WTC11 (cell line): ENCODE measurements at regions not wholly inside any gene's neighbourhood (a gene's known extent, or its start where the extent isn't known, plus 50 kb on each side); places are given as distances from the start of the nearest gene placed in this dataset.

Experiments
- ATAC-seq: fragments of 200-7000 bp; cut with Tn5 transposase; 2 replicates; pipeline ENCODE4 v1.10.0; 2021; ENCODE audit warnings: mild to moderate bottlenecking, moderate library complexity
- CTCF ChIA-PET: fragments of 300-600 bp; sonication (Branson Sonifier 250); formaldehyde crosslinking; loops from one replicate; lab custom pipeline; 2021; ENCODE audit warnings: antibody characterized with exemption; lab: Charles Lee
- POLR2A ChIA-PET: fragments of 350-600 bp; sonication (Branson Sonifier 250); formaldehyde crosslinking; loops from one replicate; lab custom pipeline; 2021; ENCODE audit warnings: antibody characterized with exemption; lab: Charles Lee
- DNase-seq: peaks from one replicate; pipeline ENCODE4 v3.0.0; 2021; ENCODE audit warnings: low spot score
- H3K27ac Mint-ChIP-seq: 2 replicates; pipeline ENCODE4 v1.8.0; 2021; ENCODE audit warnings: mixed read lengths
- H3K27me3 Mint-ChIP-seq: 2 replicates; pipeline ENCODE4 v1.8.0; 2021; ENCODE audit warnings: low read depth, mild to moderate bottlenecking, moderate library complexity, mixed read lengths
- H3K36me3 Mint-ChIP-seq: 2 replicates; pipeline ENCODE4 v1.8.0; 2021; ENCODE audit warnings: mixed read lengths
- H3K4me1 Mint-ChIP-seq: 2 replicates; pipeline ENCODE4 v1.8.0; 2022; ENCODE audit warnings: mixed read lengths
- H3K4me3 Mint-ChIP-seq: 2 replicates; pipeline ENCODE4 v1.8.0; 2021; ENCODE audit warnings: mild to moderate bottlenecking, moderate library complexity, mixed read lengths
- H3K9me3 Mint-ChIP-seq: 2 replicates; pipeline ENCODE4 v1.8.0; 2021; ENCODE audit warnings: mixed read lengths
- ATF6 ChIP-seq: sonication (generic); formaldehyde crosslinking; IDR thresholded peaks from 2 replicates; pipeline ENCODE4 v1.8.1; 2023; ENCODE audit warnings: mild to moderate bottlenecking, missing genetic modification reagents
- EMX1 ChIP-seq: fragments of 250-450 bp; sonication (Bioruptor Pico); IDR thresholded peaks from 2 replicates; pipeline ENCODE4 v1.8.0; 2021; ENCODE audit warnings: mild to moderate bottlenecking
- GABPB1 ChIP-seq: sonication (generic); formaldehyde crosslinking; IDR thresholded peaks from 2 replicates; pipeline ENCODE4 v1.8.1; 2023; ENCODE audit warnings: mild to moderate bottlenecking, missing genetic modification reagents
- MXD4 ChIP-seq: fragments of 250-450 bp; sonication (Bioruptor Pico); IDR thresholded peaks from 2 replicates; pipeline ENCODE4 v1.8.0; 2021; ENCODE audit warnings: mild to moderate bottlenecking, moderate library complexity, borderline replicate concordance
- MYBL2 ChIP-seq: sonication (generic); formaldehyde crosslinking; IDR thresholded peaks from 2 replicates; pipeline ENCODE4 v1.8.1; 2023; ENCODE audit warnings: mild to moderate bottlenecking, moderate library complexity, missing genetic modification reagents
- NFE2L1 ChIP-seq: sonication (generic); formaldehyde crosslinking; IDR thresholded peaks from 2 replicates; pipeline ENCODE4 v1.8.1; 2023; ENCODE audit warnings: missing genetic modification reagents
- NFYB ChIP-seq: sonication (generic); formaldehyde crosslinking; conservative IDR thresholded peaks from 2 replicates; pipeline ENCODE4 v1.8.0; 2022; ENCODE audit warnings: low read depth, missing genetic modification reagents
- SMAD4 ChIP-seq: sonication (generic); formaldehyde crosslinking; IDR thresholded peaks from 2 replicates; pipeline ENCODE4 v1.8.0; 2022; ENCODE audit warnings: mild to moderate bottlenecking, missing genetic modification reagents
- SOX15 ChIP-seq: fragments of 250-450 bp; sonication (Bioruptor Pico); IDR thresholded peaks from 2 replicates; pipeline ENCODE4 v1.9.0; 2021; ENCODE audit warnings: mild to moderate bottlenecking
- USF2 ChIP-seq: sonication (generic); formaldehyde crosslinking; IDR thresholded peaks from 2 replicates; pipeline ENCODE4 v1.8.1; 2023; ENCODE audit warnings: mild to moderate bottlenecking, missing genetic modification reagents, moderate library complexity
- ZNF317 ChIP-seq: sonication (generic); formaldehyde crosslinking; IDR thresholded peaks from 2 replicates; pipeline ENCODE4 v1.8.1; 2023; ENCODE audit warnings: low read depth, mild to moderate bottlenecking, moderate library complexity, missing genetic modification reagents, borderline replicate concordance
- ZNF396 ChIP-seq: fragments of 250-450 bp; sonication (Bioruptor Pico); IDR thresholded peaks from 2 replicates; pipeline ENCODE4 v1.8.0; 2021; ENCODE audit warnings: mild to moderate bottlenecking, moderate library complexity, borderline replicate concordance
- ZNF423 ChIP-seq: fragments of 250-450 bp; sonication (Bioruptor Pico); IDR thresholded peaks from 2 replicates; pipeline ENCODE4 v2.1.2; 2022; ENCODE audit warnings: mild to moderate bottlenecking, moderate library complexity
- ZNF671 ChIP-seq: fragments of 250-450 bp; sonication (Bioruptor Pico); IDR thresholded peaks from 2 replicates; pipeline ENCODE4 v1.8.0; 2021; ENCODE audit warnings: mild to moderate bottlenecking
- TF ChIP-seq, protein P1 (sequence below): sonication (generic); formaldehyde crosslinking; IDR thresholded peaks from 2 replicates; pipeline ENCODE4 v1.8.1; 2022; ENCODE audit warnings: mild to moderate bottlenecking, moderate library complexity, missing genetic modification reagents
- TF ChIP-seq, protein P2 (sequence below): sonication (generic); formaldehyde crosslinking; IDR thresholded peaks from 2 replicates; pipeline ENCODE4 v1.8.1; 2022; ENCODE audit warnings: low read depth, mild to moderate bottlenecking, moderate library complexity, missing genetic modification reagents, borderline replicate concordance
- TF ChIP-seq, protein P3 (sequence below): sonication (generic); formaldehyde crosslinking; IDR thresholded peaks from 2 replicates; pipeline ENCODE4 v1.8.1; 2023; ENCODE audit warnings: mild to moderate bottlenecking, missing genetic modification reagents, borderline replicate concordance

- TF ChIP-seq, protein P1, sequence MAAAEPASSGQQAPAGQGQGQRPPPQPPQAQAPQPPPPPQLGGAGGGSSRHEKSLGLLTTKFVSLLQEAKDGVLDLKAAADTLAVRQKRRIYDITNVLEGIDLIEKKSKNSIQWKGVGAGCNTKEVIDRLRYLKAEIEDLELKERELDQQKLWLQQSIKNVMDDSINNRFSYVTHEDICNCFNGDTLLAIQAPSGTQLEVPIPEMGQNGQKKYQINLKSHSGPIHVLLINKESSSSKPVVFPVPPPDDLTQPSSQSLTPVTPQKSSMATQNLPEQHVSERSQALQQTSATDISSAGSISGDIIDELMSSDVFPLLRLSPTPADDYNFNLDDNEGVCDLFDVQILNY (CRISPR knock-in tag) = no peak
- TF ChIP-seq SMAD4 (CRISPR knock-in tag) (no peak), ZNF671 (CRISPR knock-in tag) (no peak), ZNF396 (no peak), USF2 (CRISPR knock-in tag) (no peak), MXD4 (CRISPR knock-in tag) (no peak)
Observed at GRCh38 chr5:15135661-15136060, 264.1 kb upstream of the ANKH start (continued).

- no peak overlapping the region for H3K4me3 Mint-ChIP-seq
- H3K27ac Mint-ChIP-seq = no peak overlapping the region
- H3K27me3 Mint-ChIP-seq = no peaks in the 10 kb centered on the region
- ChIA-PET CTCF (no interaction called here), POLR2A (no interaction called here)
- TF ChIP-seq NFE2L1 (CRISPR knock-in tag) = no peak
- TF ChIP-seq, protein P2, sequence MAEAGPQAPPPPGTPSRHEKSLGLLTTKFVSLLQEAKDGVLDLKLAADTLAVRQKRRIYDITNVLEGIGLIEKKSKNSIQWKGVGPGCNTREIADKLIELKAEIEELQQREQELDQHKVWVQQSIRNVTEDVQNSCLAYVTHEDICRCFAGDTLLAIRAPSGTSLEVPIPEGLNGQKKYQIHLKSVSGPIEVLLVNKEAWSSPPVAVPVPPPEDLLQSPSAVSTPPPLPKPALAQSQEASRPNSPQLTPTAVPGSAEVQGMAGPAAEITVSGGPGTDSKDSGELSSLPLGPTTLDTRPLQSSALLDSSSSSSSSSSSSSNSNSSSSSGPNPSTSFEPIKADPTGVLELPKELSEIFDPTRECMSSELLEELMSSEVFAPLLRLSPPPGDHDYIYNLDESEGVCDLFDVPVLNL (CRISPR knock-in tag) = no peak
- no peak for TF ChIP-seq MXD4 (CRISPR knock-in tag)
- TF ChIP-seq, protein P3, sequence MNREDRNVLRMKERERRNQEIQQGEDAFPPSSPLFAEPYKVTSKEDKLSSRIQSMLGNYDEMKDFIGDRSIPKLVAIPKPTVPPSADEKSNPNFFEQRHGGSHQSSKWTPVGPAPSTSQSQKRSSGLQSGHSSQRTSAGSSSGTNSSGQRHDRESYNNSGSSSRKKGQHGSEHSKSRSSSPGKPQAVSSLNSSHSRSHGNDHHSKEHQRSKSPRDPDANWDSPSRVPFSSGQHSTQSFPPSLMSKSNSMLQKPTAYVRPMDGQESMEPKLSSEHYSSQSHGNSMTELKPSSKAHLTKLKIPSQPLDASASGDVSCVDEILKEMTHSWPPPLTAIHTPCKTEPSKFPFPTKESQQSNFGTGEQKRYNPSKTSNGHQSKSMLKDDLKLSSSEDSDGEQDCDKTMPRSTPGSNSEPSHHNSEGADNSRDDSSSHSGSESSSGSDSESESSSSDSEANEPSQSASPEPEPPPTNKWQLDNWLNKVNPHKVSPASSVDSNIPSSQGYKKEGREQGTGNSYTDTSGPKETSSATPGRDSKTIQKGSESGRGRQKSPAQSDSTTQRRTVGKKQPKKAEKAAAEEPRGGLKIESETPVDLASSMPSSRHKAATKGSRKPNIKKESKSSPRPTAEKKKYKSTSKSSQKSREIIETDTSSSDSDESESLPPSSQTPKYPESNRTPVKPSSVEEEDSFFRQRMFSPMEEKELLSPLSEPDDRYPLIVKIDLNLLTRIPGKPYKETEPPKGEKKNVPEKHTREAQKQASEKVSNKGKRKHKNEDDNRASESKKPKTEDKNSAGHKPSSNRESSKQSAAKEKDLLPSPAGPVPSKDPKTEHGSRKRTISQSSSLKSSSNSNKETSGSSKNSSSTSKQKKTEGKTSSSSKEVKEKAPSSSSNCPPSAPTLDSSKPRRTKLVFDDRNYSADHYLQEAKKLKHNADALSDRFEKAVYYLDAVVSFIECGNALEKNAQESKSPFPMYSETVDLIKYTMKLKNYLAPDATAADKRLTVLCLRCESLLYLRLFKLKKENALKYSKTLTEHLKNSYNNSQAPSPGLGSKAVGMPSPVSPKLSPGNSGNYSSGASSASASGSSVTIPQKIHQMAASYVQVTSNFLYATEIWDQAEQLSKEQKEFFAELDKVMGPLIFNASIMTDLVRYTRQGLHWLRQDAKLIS (CRISPR knock-in tag) = no peak
- TF ChIP-seq ZNF423 (CRISPR knock-in tag) = no peak
- TF ChIP-seq ZNF317 (CRISPR knock-in tag) = no peak
- no peak for TF ChIP-seq SOX15 (CRISPR knock-in tag)
- H3K36me3 Mint-ChIP-seq = no peaks in the 10 kb centered on the region
- H3K4me1 Mint-ChIP-seq = peaks cover 20% of the 10 kb centered on the region
- ATAC-seq (no peak), DNase-seq (no peak)
- peaks cover 23% of the 10 kb centered on the region for H3K9me3 Mint-ChIP-seq
Observed at GRCh38 chr5:15133456-15133965, 261.9 kb upstream of the ANKH start.

DNA sequence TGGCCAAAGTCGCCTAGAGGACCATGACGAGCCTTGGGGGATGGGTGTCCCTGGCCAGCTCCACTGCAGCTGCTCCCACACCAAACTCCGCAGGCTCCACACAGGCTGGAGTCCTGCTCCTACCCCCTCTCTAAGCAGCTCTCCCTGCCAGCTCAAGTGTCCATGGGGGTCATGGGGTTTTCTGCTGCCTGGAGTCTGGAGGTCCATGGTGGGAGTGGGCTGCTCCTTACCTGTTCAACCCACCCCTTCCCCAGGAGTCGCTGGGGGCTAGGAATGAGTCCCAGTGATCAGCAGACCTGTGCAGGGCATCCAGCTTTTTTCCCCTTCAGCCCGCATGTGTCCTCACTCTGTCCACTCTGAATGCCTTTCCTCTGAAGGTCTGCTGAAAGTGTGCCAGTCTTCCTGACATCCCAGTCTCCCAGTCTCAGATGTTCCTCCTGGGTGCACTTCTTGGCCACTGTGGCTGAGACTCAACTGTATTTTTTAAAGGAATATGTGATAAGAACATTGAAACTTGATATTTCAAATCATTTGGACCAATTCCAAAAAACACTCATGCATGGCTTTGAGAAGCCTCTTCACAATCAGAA lies 261.3 kb upstream of the ANKH start:
- ATAC-seq (no peak), DNase-seq (no peak)
- Mint-ChIP-seq H3K27me3 (no peaks in the 10 kb centered on the region), H3K4me3 (no peak overlapping the region), H3K9me3 (peaks cover 23% of the 10 kb centered on the region), H3K4me1 (peaks cover 16% of the 10 kb centered on the region), H3K27ac (no peak overlapping the region), H3K36me3 (no peaks in the 10 kb centered on the region)
- ChIA-PET CTCF (interaction anchor here (0.6 to 1.1 kb wide), 6 partner anchors 10 to 51 kb away, joined by 3 to 6 read pairs (median 4); no protein-coding TSS in a partner anchor), POLR2A (no interaction called here)
- TF ChIP-seq EMX1 = no peak

DNA sequence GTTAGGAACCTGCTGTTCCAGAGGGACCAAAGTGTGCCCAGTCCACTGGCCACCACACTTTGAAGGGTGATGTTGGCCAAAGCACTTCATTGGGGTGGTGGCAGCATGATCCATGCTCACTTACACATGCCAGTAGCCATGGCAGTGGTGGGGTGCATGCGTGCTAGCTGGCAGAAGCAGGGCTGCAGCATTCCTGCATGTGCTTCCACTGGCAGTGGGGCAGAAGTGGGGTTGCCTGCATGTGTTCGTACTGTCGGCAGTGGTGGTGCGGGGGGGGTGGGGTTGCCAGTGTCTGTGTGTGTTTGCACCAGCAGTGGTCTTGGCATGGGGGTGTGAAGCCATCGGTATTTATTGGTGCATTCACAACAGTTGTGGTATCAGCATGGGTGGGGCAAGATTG lies 260.3 kb upstream of the ANKH start:
- H3K36me3 Mint-ChIP-seq = no peaks in the 10 kb centered on the region
- POLR2A ChIA-PET = no interaction called here
- no peak overlapping the region for H3K4me3 Mint-ChIP-seq
- peaks cover 23% of the 10 kb centered on the region for H3K9me3 Mint-ChIP-seq
- DNase-seq (no peak), ATAC-seq (no peak)
- H3K4me1 Mint-ChIP-seq = peaks cover 8% of the 10 kb centered on the region
- H3K27me3 Mint-ChIP-seq = no peaks in the 10 kb centered on the region
- H3K27ac Mint-ChIP-seq = no peak overlapping the region
- CTCF ChIA-PET = interaction anchor here (1.0 to 1.1 kb wide), 4 partner anchors 11 to 52 kb away, joined by 3 to 5 read pairs (median 4); no protein-coding TSS in a partner anchor
- TF ChIP-seq, protein P3 (CRISPR knock-in tag) = no peak
- TF ChIP-seq GABPB1 = no peak
- TF ChIP-seq ATF6 (CRISPR knock-in tag) = no peak
- no peak for TF ChIP-seq NFYB
- no peak for TF ChIP-seq MYBL2 (CRISPR knock-in tag)
